SK-N-MC (cell line): ENCODE measurements at regions not wholly inside any gene's neighbourhood (a gene's known extent, or its start where the extent isn't known, plus 50 kb on each side); places are given as distances from the start of the nearest gene placed in this dataset.

Experiments used
- DNase-seq: peaks from one replicate; pipeline ENCODE4 v3.0.0-alpha.2; 2011; ENCODE audit warnings: low read depth, low spot score
- H3K27ac ChIP-seq: fragments of 200-600 bp; sonication (generic); 2 replicates; pipeline ENCODE4 v1.5.1; 2016; ENCODE audit warnings: mixed run types
- H3K36me3 ChIP-seq: fragments of 200-600 bp; sonication (generic); 2 replicates; pipeline ENCODE4 v1.6.1; 2017; ENCODE audit warnings: antibody characterized with exemption, low read length, mixed read lengths; ENCODE audit not compliant: insufficient read depth
- H3K4me3 ChIP-seq: fragments of 200-600 bp; sonication (generic); 2 replicates; pipeline ENCODE4 v1.5.1; 2016
- H3K9ac ChIP-seq: fragments of 200-600 bp; sonication (generic); 2 replicates; pipeline ENCODE4 v1.8.0; 2017; ENCODE audit warnings: mixed run types, mixed read lengths; ENCODE audit not compliant: insufficient read length
- H3K9me3 ChIP-seq: fragments of 200-600 bp; sonication (generic); 2 replicates; pipeline ENCODE4 v1.6.1; 2017; ENCODE audit warnings: low read depth, mild to moderate bottlenecking, antibody characterized with exemption, low read length, moderate library complexity, mixed read lengths
- EZH2 ChIP-seq: fragments of 200-600 bp; sonication (generic); IDR thresholded peaks from one replicate; pipeline ENCODE4 v1.6.1; 2017; ENCODE audit warnings: antibody characterized with exemption
- FOXP2 ChIP-seq: optimal IDR thresholded peaks from 2 replicates; pipeline ENCODE3; 2011; ENCODE audit warnings: mild to moderate bottlenecking, moderate library complexity; ENCODE audit not compliant: insufficient read depth; ENCODE audit errors: extremely low read length, control extremely low read depth
- POLR2AphosphoS5 ChIP-seq: IDR thresholded peaks from 2 replicates; pipeline ENCODE4 v1.6.1; 2012; ENCODE audit warnings: mild to moderate bottlenecking, low read depth, low read length, borderline replicate concordance

- Histone ChIP-seq H3K27ac (peak overlapping the region; percentile 63; the same call in 1 of the 2 replicates), H3K9ac (no peak overlapping the region), H3K36me3 (no peaks in the 10 kb centered on the region), H3K4me3 (no peak overlapping the region; the same call in 1 of the 2 replicates), H3K9me3 (no peaks in the 10 kb centered on the region)
- TF ChIP-seq POLR2AphosphoS5 (no peak), FOXP2 (no peak), EZH2 (no peak)
- no peak for DNase-seq
Observed at GRCh38 chr2:144049137-144049536, 470.8 kb downstream of the ZEB2 start.

- peak; percentile 10 for DNase-seq
- TF ChIP-seq EZH2 (no peak), POLR2AphosphoS5 (no peak), FOXP2 (no peak)
- Histone ChIP-seq H3K9me3 (no peaks in the 10 kb centered on the region), H3K36me3 (no peaks in the 10 kb centered on the region), H3K4me3 (peak overlapping the region; percentile 14; the same call in 1 of the 2 replicates), H3K27ac (peak overlapping the region; percentile 63; the same call in 1 of the 2 replicates), H3K9ac (no peak overlapping the region)
Observed at GRCh38 chr2:144048631-144049060, 471.3 kb downstream of the ZEB2 start.

- no peak for TF ChIP-seq EZH2
- no peak for TF ChIP-seq POLR2AphosphoS5
- TF ChIP-seq FOXP2 = no peak
Observed at GRCh38 chr2:144042751-144043150, 477.2 kb downstream of the ZEB2 start.

GRCh38 chr2:144041612-144042011 is 478.3 kb downstream of the ZEB2 start:
- no peaks in the 10 kb centered on the region for H3K36me3 ChIP-seq

More at GRCh38 chr2:144042751-144043150, 477.2 kb downstream of the ZEB2 start:
- Histone ChIP-seq H3K36me3 (no peaks in the 10 kb centered on the region), H3K27ac (no peak overlapping the region), H3K4me3 (no peak overlapping the region), H3K9me3 (no peaks in the 10 kb centered on the region), H3K9ac (no peak overlapping the region)
- no peak for DNase-seq

GRCh38 chr2:144040834-144041233 is 479.1 kb downstream of the ZEB2 start:
- Histone ChIP-seq H3K9me3 (no peaks in the 10 kb centered on the region), H3K9ac (no peak overlapping the region), H3K4me3 (no peak overlapping the region), H3K27ac (no peak overlapping the region), H3K36me3 (no peaks in the 10 kb centered on the region)
- DNase-seq = no peak
- TF ChIP-seq EZH2 = no peak
- TF ChIP-seq POLR2AphosphoS5 = no peak
- TF ChIP-seq FOXP2 = no peak

More at GRCh38 chr2:144041612-144042011, 478.3 kb downstream of the ZEB2 start:
- TF ChIP-seq EZH2 = no peak
- Histone ChIP-seq H3K9ac (no peak overlapping the region), H3K9me3 (no peaks in the 10 kb centered on the region), H3K4me3 (no peak overlapping the region), H3K27ac (no peak overlapping the region)
- DNase-seq = no peak

- Histone ChIP-seq H3K27ac (no peak overlapping the region), H3K36me3 (no peaks in the 10 kb centered on the region), H3K9ac (no peak overlapping the region), H3K4me3 (no peak overlapping the region), H3K9me3 (no peaks in the 10 kb centered on the region)
- no peak for DNase-seq
- TF ChIP-seq FOXP2 (no peak), POLR2AphosphoS5 (no peak), EZH2 (no peak)
Observed at GRCh38 chr2:144032566-144032965, 487.4 kb downstream of the ZEB2 start.

- Histone ChIP-seq H3K9me3 (no peaks in the 10 kb centered on the region), H3K36me3 (no peaks in the 10 kb centered on the region), H3K27ac (no peak overlapping the region), H3K9ac (no peak overlapping the region), H3K4me3 (no peak overlapping the region)
- no peak for TF ChIP-seq EZH2
- TF ChIP-seq POLR2AphosphoS5 = no peak
- no peak for TF ChIP-seq FOXP2
- no peak for DNase-seq
Observed at GRCh38 chr2:144030791-144031190, 489.1 kb downstream of the ZEB2 start.

- Histone ChIP-seq H3K4me3 (no peak overlapping the region), H3K9ac (no peak overlapping the region), H3K27ac (no peak overlapping the region), H3K9me3 (no peaks in the 10 kb centered on the region), H3K36me3 (no peaks in the 10 kb centered on the region)
- DNase-seq = no peak
- TF ChIP-seq FOXP2 = no peak
- no peak for TF ChIP-seq POLR2AphosphoS5
- no peak for TF ChIP-seq EZH2
Observed at GRCh38 chr2:144027593-144027992, 492.3 kb downstream of the ZEB2 start.

- Histone ChIP-seq H3K4me3 (no peak overlapping the region), H3K27ac (no peak overlapping the region), H3K9ac (no peak overlapping the region), H3K36me3 (no peaks in the 10 kb centered on the region), H3K9me3 (no peaks in the 10 kb centered on the region)
- TF ChIP-seq EZH2 = no peak
- TF ChIP-seq FOXP2 = no peak
- no peak for TF ChIP-seq POLR2AphosphoS5
- DNase-seq = no peak
Observed at GRCh38 chr2:144026753-144027152, 493.2 kb downstream of the ZEB2 start.
